ENCODE measurements at regions not wholly inside any gene's neighbourhood (a gene's known extent, or its start where the extent isn't known, plus 50 kb on each side); places are given as distances from the start of the nearest gene placed in this dataset.

DNA sequence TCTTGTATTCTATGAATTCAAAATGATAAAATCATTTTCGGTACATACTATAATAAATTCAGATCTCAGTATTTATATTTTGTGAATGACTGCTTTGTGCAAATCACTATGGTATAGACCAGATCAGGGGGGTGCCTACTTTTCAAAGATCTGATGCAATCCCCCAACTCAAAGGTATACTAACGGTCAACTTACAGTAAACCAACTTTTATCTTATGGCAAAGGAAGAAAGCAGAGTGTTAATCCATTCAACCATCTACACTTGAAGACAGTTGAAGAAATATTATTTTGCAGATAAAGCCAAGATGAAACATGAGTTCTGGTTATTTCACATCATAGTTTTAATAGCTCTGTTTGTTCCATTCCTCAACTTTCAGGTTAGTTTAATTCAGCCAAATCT is 197.1 kb downstream of the MEX3B start:
- TF ChIP-seq, protein P1, sequence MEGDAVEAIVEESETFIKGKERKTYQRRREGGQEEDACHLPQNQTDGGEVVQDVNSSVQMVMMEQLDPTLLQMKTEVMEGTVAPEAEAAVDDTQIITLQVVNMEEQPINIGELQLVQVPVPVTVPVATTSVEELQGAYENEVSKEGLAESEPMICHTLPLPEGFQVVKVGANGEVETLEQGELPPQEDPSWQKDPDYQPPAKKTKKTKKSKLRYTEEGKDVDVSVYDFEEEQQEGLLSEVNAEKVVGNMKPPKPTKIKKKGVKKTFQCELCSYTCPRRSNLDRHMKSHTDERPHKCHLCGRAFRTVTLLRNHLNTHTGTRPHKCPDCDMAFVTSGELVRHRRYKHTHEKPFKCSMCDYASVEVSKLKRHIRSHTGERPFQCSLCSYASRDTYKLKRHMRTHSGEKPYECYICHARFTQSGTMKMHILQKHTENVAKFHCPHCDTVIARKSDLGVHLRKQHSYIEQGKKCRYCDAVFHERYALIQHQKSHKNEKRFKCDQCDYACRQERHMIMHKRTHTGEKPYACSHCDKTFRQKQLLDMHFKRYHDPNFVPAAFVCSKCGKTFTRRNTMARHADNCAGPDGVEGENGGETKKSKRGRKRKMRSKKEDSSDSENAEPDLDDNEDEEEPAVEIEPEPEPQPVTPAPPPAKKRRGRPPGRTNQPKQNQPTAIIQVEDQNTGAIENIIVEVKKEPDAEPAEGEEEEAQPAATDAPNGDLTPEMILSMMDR (IDR thresholded peaks at IDR 0.05): no peak
- TF ChIP-seq POLR2A (IDR thresholded peaks at IDR 0.05): no peak
- no peak for TF ChIP-seq EP300 (IDR thresholded peaks at IDR 0.05)
- no peak for TF ChIP-seq POLR2AphosphoS5 (IDR thresholded peaks at IDR 0.05)

All from gastroesophageal sphincter (tissue), 3 donors.